Thyroid gland (tissue), 4 donors: ENCODE measurements at regions not wholly inside any gene's neighbourhood (a gene's known extent, or its start where the extent isn't known, plus 50 kb on each side); places are given as distances from the start of the nearest gene placed in this dataset.

Source experiments
- CTCF ChIP-seq, 6 experiments: fragments of 200-600 bp in 3 of 6; fragments of 450-650 bp in 3 of 6; sonication (generic) in 3 of 6; IDR thresholded peaks; one replicate each; pipeline ENCODE4 v1.5.1; 2016 to 2019; ENCODE audit warnings: antibody characterized with exemption in 6 of 6, mild to moderate bottlenecking in 2 of 6, inconsistent platforms in 1 of 6, moderate library complexity in 1 of 6
- POLR2A ChIP-seq, 2 donors: fragments of 450-650 bp; IDR thresholded peaks; one replicate each; pipeline ENCODE4 v1.6.1; 2017; ENCODE audit warnings: antibody characterized with exemption in 2 of 2, mild to moderate bottlenecking in 2 of 2, moderate library complexity in 1 of 2

GRCh38 chr2:57891086-57891712 is 155.4 kb upstream of the VRK2 start:
- no peak for TF ChIP-seq CTCF (IDR thresholded peaks at IDR 0.05)
- no peak for TF ChIP-seq POLR2A (IDR thresholded peaks at IDR 0.05)
